A673 (cell line): ENCODE measurements at regions not wholly inside any gene's neighbourhood (a gene's known extent, or its start where the extent isn't known, plus 50 kb on each side); places are given as distances from the start of the nearest gene placed in this dataset.
"Not testable (repeated sequence)": the region's sequence is repeated elsewhere in the genome, so short reads cannot be mapped to it uniquely, and the experiment has no call there.

Source experiments
- BruUV-seq: library from RNA; stranded (reverse); fragments of 400-500 nt; replicated peaks from 2 replicates; lab custom pipeline; 2021; lab: Mats Ljungman, UMichigan
- CTCF ChIA-PET: fragments of 300-600 bp; sonication (Branson Sonifier 250); formaldehyde crosslinking; loops from one replicate; lab custom pipeline; 2022; ENCODE audit warnings: antibody characterized with exemption; lab: Charles Lee
- POLR2A ChIA-PET: fragments of 300-600 bp; sonication (Branson Sonifier 250); formaldehyde crosslinking; loops from one replicate; lab custom pipeline; 2022; ENCODE audit warnings: antibody characterized with exemption; ENCODE audit not compliant: low non-redundant PET; lab: Charles Lee
- DNase-seq: peaks from one replicate; pipeline ENCODE4 v3.0.0-alpha.2; 2015; ENCODE audit warnings: low spot score
- H3K27ac ChIP-seq: fragments of 200-600 bp; sonication (generic); 2 replicates; pipeline ENCODE4 v1.5.1; 2016; ENCODE audit warnings: mixed run types, low read depth, mild to moderate bottlenecking, mixed read lengths, antibody characterized with exemption, low read length; ENCODE audit not compliant: poor library complexity, severe bottlenecking
- H3K27me3 ChIP-seq: fragments of 200-600 bp; sonication (generic); replicated peaks from 2 replicates; pipeline ENCODE4 v1.6.1; 2017; ENCODE audit warnings: mixed run types, low read depth, mild to moderate bottlenecking, mixed read lengths, antibody characterized with exemption, low read length; ENCODE audit not compliant: insufficient read depth, poor library complexity
- H3K36me3 ChIP-seq: fragments of 200-600 bp; sonication (generic); 2 replicates; pipeline ENCODE4 v1.6.1; 2016; ENCODE audit warnings: mixed run types, mild to moderate bottlenecking, mixed read lengths, antibody characterized with exemption, low read length; ENCODE audit not compliant: insufficient read depth, poor library complexity, severe bottlenecking
- H3K4me1 ChIP-seq: fragments of 200-600 bp; sonication (generic); 2 replicates; pipeline ENCODE4 v1.6.1; 2017; ENCODE audit warnings: mixed run types, mild to moderate bottlenecking, mixed read lengths, antibody characterized with exemption, low read length; ENCODE audit not compliant: insufficient read depth, poor library complexity, severe bottlenecking
- H3K4me3 ChIP-seq: fragments of 200-600 bp; sonication (generic); 2 replicates; pipeline ENCODE4 v1.5.1; 2016; ENCODE audit warnings: low read depth, mixed run types, mild to moderate bottlenecking, mixed read lengths, low read length; ENCODE audit not compliant: poor library complexity, severe bottlenecking
- H3K9me3 ChIP-seq: fragments of 200-600 bp; sonication (generic); 2 replicates; pipeline ENCODE4 v1.6.1; 2016; ENCODE audit warnings: mixed run types, low read depth, mild to moderate bottlenecking, mixed read lengths, antibody characterized with exemption, low read length; ENCODE audit not compliant: poor library complexity, severe bottlenecking
- EZH2 ChIP-seq: fragments of 200-600 bp; sonication (generic); IDR thresholded peaks from 2 replicates; pipeline ENCODE4 v1.6.1; 2017; ENCODE audit warnings: borderline replicate concordance, low read depth, mild to moderate bottlenecking, mixed read lengths, antibody characterized with exemption, low read length; ENCODE audit not compliant: poor library complexity, severe bottlenecking
- intact Hi-C: fragments of 100-400 bp; cut with micrococcal nuclease; formaldehyde crosslinking; loops from one replicate; pipeline ENCODE4 v1.10.0; 2022; ENCODE audit not compliant: unreplicated experiment
- TF ChIP-seq, protein P1 (sequence below): fragments of 300-800, 200-600 bp; sonication (generic); conservative IDR thresholded peaks from 2 replicates; pipeline ENCODE4 v1.5.1; 2017; ENCODE audit warnings: low read depth, mild to moderate bottlenecking, antibody characterized with exemption, low read length, moderate library complexity, mixed read lengths

DNA sequence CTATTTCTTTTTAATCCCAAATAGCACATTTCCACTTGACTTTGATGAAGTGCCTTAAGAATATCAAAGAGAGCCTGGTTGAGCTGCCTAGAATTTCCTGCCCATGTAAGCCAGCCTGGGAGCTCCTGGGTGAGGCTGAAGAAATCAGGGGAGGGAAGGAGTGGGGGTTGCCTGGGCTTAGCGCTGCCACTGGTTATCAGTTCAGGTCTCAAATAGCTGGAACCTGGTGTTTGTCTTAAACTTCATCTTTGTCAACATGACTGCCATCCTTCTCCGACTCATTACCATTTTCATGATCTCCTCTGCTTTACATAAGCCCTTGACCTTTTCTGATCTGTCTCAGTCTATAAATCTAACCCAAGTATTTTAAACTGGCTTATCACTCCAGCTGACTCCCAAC lies 151.5 kb downstream of the TTC8 start:
- Histone ChIP-seq H3K4me3 (no peak overlapping the region), H3K27ac (no peak overlapping the region), H3K27me3 (peaks cover 19% of the 10 kb centered on the region), H3K9me3 (no peaks in the 10 kb centered on the region), H3K4me1 (no peaks in the 10 kb centered on the region), H3K36me3 (no peaks in the 10 kb centered on the region)
- POLR2A ChIA-PET = no interaction called here
- intact Hi-C loops = no loop called here
- no peak for DNase-seq
- BruUV-seq = no TSS peak
- CTCF ChIA-PET = no interaction called here
- TF ChIP-seq EZH2 = no peak
- TF ChIP-seq, protein P1, sequence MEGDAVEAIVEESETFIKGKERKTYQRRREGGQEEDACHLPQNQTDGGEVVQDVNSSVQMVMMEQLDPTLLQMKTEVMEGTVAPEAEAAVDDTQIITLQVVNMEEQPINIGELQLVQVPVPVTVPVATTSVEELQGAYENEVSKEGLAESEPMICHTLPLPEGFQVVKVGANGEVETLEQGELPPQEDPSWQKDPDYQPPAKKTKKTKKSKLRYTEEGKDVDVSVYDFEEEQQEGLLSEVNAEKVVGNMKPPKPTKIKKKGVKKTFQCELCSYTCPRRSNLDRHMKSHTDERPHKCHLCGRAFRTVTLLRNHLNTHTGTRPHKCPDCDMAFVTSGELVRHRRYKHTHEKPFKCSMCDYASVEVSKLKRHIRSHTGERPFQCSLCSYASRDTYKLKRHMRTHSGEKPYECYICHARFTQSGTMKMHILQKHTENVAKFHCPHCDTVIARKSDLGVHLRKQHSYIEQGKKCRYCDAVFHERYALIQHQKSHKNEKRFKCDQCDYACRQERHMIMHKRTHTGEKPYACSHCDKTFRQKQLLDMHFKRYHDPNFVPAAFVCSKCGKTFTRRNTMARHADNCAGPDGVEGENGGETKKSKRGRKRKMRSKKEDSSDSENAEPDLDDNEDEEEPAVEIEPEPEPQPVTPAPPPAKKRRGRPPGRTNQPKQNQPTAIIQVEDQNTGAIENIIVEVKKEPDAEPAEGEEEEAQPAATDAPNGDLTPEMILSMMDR = no peak

DNA sequence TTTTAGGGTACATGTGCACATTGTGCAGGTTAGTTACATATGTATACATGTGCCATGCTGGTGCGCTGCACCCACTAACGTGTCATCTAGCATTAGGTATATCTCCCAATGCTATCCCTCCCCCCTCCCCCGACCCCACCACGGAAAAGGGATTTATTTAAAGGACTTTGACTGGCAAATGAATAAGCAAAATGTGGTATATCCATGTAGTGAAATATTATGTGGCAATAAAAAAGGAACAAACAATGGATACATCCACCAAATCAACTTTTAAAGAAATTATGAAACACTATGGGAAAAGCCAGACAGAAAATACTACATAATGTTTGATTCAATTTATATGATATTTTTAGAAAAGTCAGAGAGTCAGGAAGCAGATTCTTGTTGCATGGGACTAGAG lies 156.5 kb downstream of the TTC8 start:
- BruUV-seq, DNase-seq, H3K4me1 ChIP-seq, H3K27me3 ChIP-seq, H3K9me3 ChIP-seq, POLR2A ChIA-PET, H3K27ac ChIP-seq, H3K36me3 ChIP-seq, CTCF ChIA-PET, intact Hi-C loops, H3K4me3 ChIP-seq: not testable (repeated sequence)

DNA sequence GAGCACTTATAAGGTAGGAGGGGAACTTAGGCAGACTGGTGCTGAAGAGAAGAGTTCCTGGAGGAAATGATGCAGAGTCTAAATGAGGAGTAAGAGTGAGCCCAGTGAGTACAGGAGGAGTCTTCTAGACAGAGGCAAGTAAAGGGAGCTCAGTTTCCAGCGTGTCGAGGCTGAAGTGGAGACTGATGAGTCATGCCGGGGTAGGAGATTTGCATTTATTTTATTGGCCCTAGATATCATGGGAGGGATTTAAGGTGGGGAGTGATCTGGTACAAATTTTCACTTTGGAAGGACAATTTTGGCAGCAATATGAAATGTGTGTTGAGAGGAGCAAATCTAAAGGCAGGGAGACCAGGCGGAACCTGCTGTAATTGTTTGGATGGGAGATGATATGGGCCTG lies 157.5 kb downstream of the TTC8 start:
- H3K27me3 ChIP-seq = peaks cover 6% of the 10 kb centered on the region
- intact Hi-C loops = no loop called here
- BruUV-seq = no TSS peak
- H3K36me3 ChIP-seq = no peaks in the 10 kb centered on the region
- no peaks in the 10 kb centered on the region for H3K4me1 ChIP-seq
- ChIA-PET CTCF (no interaction called here), POLR2A (no interaction called here)
- H3K4me3 ChIP-seq = no peak overlapping the region
- no peak overlapping the region for H3K27ac ChIP-seq
- TF ChIP-seq EZH2 = no peak
- TF ChIP-seq, protein P1 = no peak
- no peak for DNase-seq
- H3K9me3 ChIP-seq = no peaks in the 10 kb centered on the region

DNA sequence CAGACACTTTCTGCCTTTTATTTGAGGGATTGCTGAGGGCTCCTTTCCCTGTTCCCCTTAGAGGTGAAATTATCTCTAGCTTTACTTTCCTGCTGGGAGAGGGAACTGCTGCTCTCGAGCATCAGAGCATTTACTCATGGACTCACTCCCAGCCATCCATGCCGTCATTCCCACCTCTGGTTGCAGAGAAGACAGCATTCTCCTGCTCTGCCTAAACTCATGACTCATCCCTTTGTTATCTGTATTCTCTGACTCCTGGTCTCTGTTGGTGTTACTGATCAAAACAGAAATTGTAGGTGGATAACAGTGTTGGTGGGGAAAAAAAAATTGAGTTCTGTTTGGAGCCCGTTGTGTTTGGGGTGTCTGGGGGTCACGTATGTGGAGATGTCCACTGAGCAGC lies 159.3 kb downstream of the TTC8 start:
- peaks cover 6% of the 10 kb centered on the region for H3K27me3 ChIP-seq
- CTCF ChIA-PET = no interaction called here

More for the DNA sequence above, 159.3 kb downstream of the TTC8 start:
- POLR2A ChIA-PET = no interaction called here
- no peaks in the 10 kb centered on the region for H3K4me1 ChIP-seq
- intact Hi-C loops = no loop called here
- DNase-seq = no peak
- no peaks in the 10 kb centered on the region for H3K36me3 ChIP-seq
- TF ChIP-seq, protein P1 = no peak
- TF ChIP-seq EZH2 = no peak
- no peak overlapping the region for H3K27ac ChIP-seq
- no TSS peak for BruUV-seq
- H3K4me3 ChIP-seq = no peak overlapping the region
- peaks cover 3% of the 10 kb centered on the region for H3K9me3 ChIP-seq
